H9 (cell line): ENCODE measurements at regions not wholly inside any gene's neighbourhood (a gene's known extent, or its start where the extent isn't known, plus 50 kb on each side); places are given as distances from the start of the nearest gene placed in this dataset.

Source experiments
- DNase-seq: peaks from one replicate; pipeline ENCODE4 v3.0.0-alpha.2; 2017
- H2AFZ ChIP-seq: one replicate; pipeline ENCODE4 v1.6.1; 2013; ENCODE audit warnings: mild to moderate bottlenecking, low read length, control low read depth, moderate library complexity
- H2AK5ac ChIP-seq: 2 replicates; pipeline ENCODE4 v1.6.1; 2013; ENCODE audit warnings: low read length, control low read depth, mixed read lengths; ENCODE audit not compliant: insufficient read length
- H2BK120ac ChIP-seq: one replicate; pipeline ENCODE4 v1.6.1; 2013; ENCODE audit warnings: low read depth, mild to moderate bottlenecking, low read length, control low read depth, inconsistent platforms; ENCODE audit not compliant: poor library complexity, severe bottlenecking
- H2BK12ac ChIP-seq: 2 replicates; pipeline ENCODE4 v1.6.1; 2013; ENCODE audit warnings: low read length, control low read depth, mixed read lengths, low read depth; ENCODE audit not compliant: insufficient read length
- H2BK15ac ChIP-seq: 2 replicates; pipeline ENCODE4 v1.6.1; 2013; ENCODE audit warnings: low read depth, low read length, control low read depth
- H2BK20ac ChIP-seq: one replicate; pipeline ENCODE4 v1.6.1; 2013; ENCODE audit warnings: low read depth, mild to moderate bottlenecking, low read length, control low read depth, inconsistent platforms; ENCODE audit not compliant: poor library complexity, severe bottlenecking
- H2BK5ac ChIP-seq: 2 replicates; pipeline ENCODE4 v1.6.1; 2013; ENCODE audit warnings: low read length, control low read depth, mixed read lengths; ENCODE audit not compliant: insufficient read length
- H3K14ac ChIP-seq: 2 replicates; pipeline ENCODE4 v1.6.1; 2013; ENCODE audit warnings: low read length, control low read depth; ENCODE audit not compliant: insufficient read depth
- H3K18ac ChIP-seq: 2 replicates; pipeline ENCODE4 v1.6.1; 2013; ENCODE audit warnings: low read depth, mild to moderate bottlenecking, mixed read lengths, low read length, control low read depth; ENCODE audit not compliant: insufficient read length
- H3K23ac ChIP-seq: 2 replicates; pipeline ENCODE4 v1.6.1; 2013; ENCODE audit warnings: low read length, control low read depth, mixed read lengths, low read depth; ENCODE audit not compliant: insufficient read length
- H3K23me2 ChIP-seq: 2 replicates; pipeline ENCODE4 v1.6.1; 2013; ENCODE audit warnings: low read depth, mild to moderate bottlenecking, mixed read lengths, low read length, control low read depth; ENCODE audit not compliant: insufficient read length, poor library complexity, severe bottlenecking
- H3K27ac ChIP-seq: 2 replicates; pipeline ENCODE4 v1.5.1; 2013; ENCODE audit warnings: low read length, control low read depth, mixed read lengths, low read depth; ENCODE audit not compliant: insufficient read length
- H3K27me3 ChIP-seq: 2 replicates; pipeline ENCODE4 v1.6.1; 2013; ENCODE audit warnings: low read length, control low read depth, inconsistent platforms; ENCODE audit not compliant: insufficient read depth
- H3K4ac ChIP-seq: 2 replicates; pipeline ENCODE4 v1.6.1; 2013; ENCODE audit warnings: low read depth, mild to moderate bottlenecking, control low read depth, inconsistent platforms, low read length, moderate library complexity
- H3K4me1 ChIP-seq: 2 replicates; pipeline ENCODE4 v1.6.1; 2013; ENCODE audit warnings: low read length, control low read depth, inconsistent platforms; ENCODE audit not compliant: insufficient read depth
- H3K4me2 ChIP-seq: 2 replicates; pipeline ENCODE4 v1.6.1; 2013; ENCODE audit warnings: low read length, control low read depth, mixed read lengths; ENCODE audit not compliant: insufficient read length, insufficient read depth
- H3K56ac ChIP-seq: 2 replicates; pipeline ENCODE4 v1.6.1; 2013; ENCODE audit warnings: low read depth, mild to moderate bottlenecking, mixed read lengths, low read length, control low read depth; ENCODE audit not compliant: insufficient read length
- H3K79me1 ChIP-seq: 2 replicates; pipeline ENCODE4 v1.6.1; 2013; ENCODE audit warnings: low read depth, mild to moderate bottlenecking, moderate library complexity, low read length, control low read depth, inconsistent platforms; ENCODE audit not compliant: insufficient read depth, poor library complexity, severe bottlenecking
- H3K79me2 ChIP-seq: 2 replicates; pipeline ENCODE4 v1.6.1; 2013; ENCODE audit warnings: low read length, control low read depth, inconsistent platforms; ENCODE audit not compliant: insufficient read depth
- H3K9ac ChIP-seq: 2 replicates; pipeline ENCODE4 v1.6.1; 2013; ENCODE audit warnings: low read length, control low read depth, mixed read lengths; ENCODE audit not compliant: insufficient read length; ENCODE audit errors: extremely low read depth
- H3K9me3 ChIP-seq: one replicate; pipeline ENCODE4 v1.6.1; 2013; ENCODE audit warnings: low read depth, low read length, inconsistent platforms; ENCODE audit not compliant: control insufficient read depth
- H3T11ph ChIP-seq: one replicate; pipeline ENCODE4 v1.6.1; 2013; ENCODE audit warnings: mild to moderate bottlenecking, low read length, control low read depth, inconsistent platforms
- H4K20me1 ChIP-seq: one replicate; pipeline ENCODE4 v1.6.1; 2013; ENCODE audit not compliant: control insufficient read depth, insufficient read length, insufficient read depth
- H4K5ac ChIP-seq: 2 replicates; pipeline ENCODE4 v1.6.1; 2013; ENCODE audit warnings: low read depth, mild to moderate bottlenecking, mixed read lengths, low read length, control low read depth; ENCODE audit not compliant: insufficient read length
- H4K8ac ChIP-seq: replicated peaks from 2 replicates; pipeline ENCODE4 v1.6.1; 2013; ENCODE audit warnings: low read length, control low read depth, mixed read lengths, low read depth; ENCODE audit not compliant: insufficient read length
- H4K91ac ChIP-seq: 2 replicates; pipeline ENCODE4 v1.6.1; 2013; ENCODE audit warnings: low read depth, mild to moderate bottlenecking, moderate library complexity, mixed read lengths, low read length, control low read depth; ENCODE audit not compliant: insufficient read length
- H3K27ac Mint-ChIP-seq, 3 experiments: 2 replicates in 2 of 3; 3 replicates in 1 of 3; pipeline ENCODE4 v1.8.0; 2020 to 2021; ENCODE audit warnings: mixed read lengths in 3 of 3, mild to moderate bottlenecking in 1 of 3, moderate library complexity in 1 of 3
- H3K27me3 Mint-ChIP-seq: 2 replicates; pipeline ENCODE4 v1.8.0; 2021; ENCODE audit warnings: low read depth, mild to moderate bottlenecking, moderate library complexity, mixed read lengths
- H3K36me3 Mint-ChIP-seq, 3 experiments: 2 replicates in 2 of 3; 3 replicates in 1 of 3; pipeline ENCODE4 v1.8.0; 2020 to 2021; ENCODE audit warnings: low read depth in 3 of 3, mixed read lengths in 3 of 3; ENCODE audit not compliant: insufficient read depth in 1 of 3
- H3K4me1 Mint-ChIP-seq, 2 experiments: 2 replicates each; pipeline ENCODE4 v1.8.0; 2020; ENCODE audit warnings: mixed read lengths in 2 of 2
- H3K4me3 Mint-ChIP-seq, 2 experiments: 2 replicates in 1 of 2; 3 replicates in 1 of 2; pipeline ENCODE4 v1.8.0; 2020 to 2021; ENCODE audit warnings: mild to moderate bottlenecking in 2 of 2, mixed read lengths in 2 of 2, moderate library complexity in 1 of 2
- H3K9me3 Mint-ChIP-seq, 2 experiments: 2 replicates in 1 of 2; 3 replicates in 1 of 2; pipeline ENCODE4 v1.8.0; 2020; ENCODE audit warnings: mild to moderate bottlenecking in 2 of 2, mixed read lengths in 2 of 2, moderate library complexity in 1 of 2
- CTCF ChIP-seq: fragments of 200-600 bp; sonication (generic); conservative IDR thresholded peaks from 3 replicates; pipeline ENCODE4 v1.8.0; 2021; ENCODE audit warnings: antibody characterized with exemption, mild to moderate bottlenecking
- WGBS: extraction: QIAGEN DNeasy Blood & Tissue Kit; methylation state at CpG from one replicate; pipeline ENCODE4 v1.1.7; 2013; ENCODE audit warnings: missing lambda C conversion rate, low lambda C conversion rate, mixed read lengths; ENCODE audit not compliant: insufficient read length; ENCODE audit errors: extremely low coverage; 5-methylcytosine and 5-hydroxymethylcytosine counted together

- no peaks in the 10 kb centered on the region; the same call in 1 of the 2 replicates for H3K4me1 ChIP-seq
- H3K9ac ChIP-seq, result no peak overlapping the region
- H2AK5ac ChIP-seq, result no peak overlapping the region
- Mint-ChIP-seq H3K27me3 (no peaks in the 10 kb centered on the region), H3K36me3 (no peaks in the 10 kb centered on the region), H3K9me3 (no peaks in the 10 kb centered on the region), H3K27ac (no peak overlapping the region), H3K4me3 (no peak overlapping the region), H3K4me1 (peaks cover 14 to 20% of the 10 kb centered on the region in 2 experiments)
- H3K14ac ChIP-seq, result no peak overlapping the region
- no CpG with 5 or more reads among the region's 6 CpGs for WGBS
- H3K56ac ChIP-seq, result no peak overlapping the region
- no peak overlapping the region for H2BK20ac ChIP-seq
- H3K4ac ChIP-seq, result no peak overlapping the region
- no peaks in the 10 kb centered on the region for H3K9me3 ChIP-seq
- H3K27me3 ChIP-seq, result no peaks in the 10 kb centered on the region
- no peak overlapping the region for H3K4me2 ChIP-seq
- no peak overlapping the region for H3K23ac ChIP-seq
- no peak overlapping the region for H2BK15ac ChIP-seq
- no peaks in the 10 kb centered on the region for H3K23me2 ChIP-seq
- H2AFZ ChIP-seq, result no peak overlapping the region
- H3K27ac ChIP-seq, result no peak overlapping the region
- no peak overlapping the region for H4K8ac ChIP-seq
- H4K5ac ChIP-seq, result no peak overlapping the region
- no peak overlapping the region for H3K18ac ChIP-seq
- H3K79me2 ChIP-seq, result no peaks in the 10 kb centered on the region
- H2BK12ac ChIP-seq, result no peak overlapping the region
- no peak overlapping the region for H3T11ph ChIP-seq
- no peak for DNase-seq
- no peak overlapping the region for H2BK5ac ChIP-seq
- H2BK120ac ChIP-seq, result no peak overlapping the region
- no peaks in the 10 kb centered on the region for H4K20me1 ChIP-seq
- no peak for TF ChIP-seq CTCF
- no peaks in the 10 kb centered on the region for H3K79me1 ChIP-seq
- no peak overlapping the region for H4K91ac ChIP-seq
Observed at GRCh38 chr5:175808711-175809110, 62.7 kb upstream of the CPLX2 start.
